SK-N-MC (cell line): ENCODE measurements at regions not wholly inside any gene's neighbourhood (a gene's known extent, or its start where the extent isn't known, plus 50 kb on each side); places are given as distances from the start of the nearest gene placed in this dataset.

Source experiments
- EZH2 ChIP-seq: fragments of 200-600 bp; sonication (generic); IDR thresholded peaks from one replicate; pipeline ENCODE4 v1.6.1; 2017; ENCODE audit warnings: antibody characterized with exemption
- POLR2AphosphoS5 ChIP-seq: IDR thresholded peaks from 2 replicates; pipeline ENCODE4 v1.6.1; 2012; ENCODE audit warnings: mild to moderate bottlenecking, low read depth, low read length, borderline replicate concordance

- no peak for TF ChIP-seq POLR2AphosphoS5
- TF ChIP-seq EZH2 = no peak
Observed at GRCh38 chr10:10745291-10745690, 272.4 kb upstream of the CELF2 start.
